Spinal cord (tissue), 9 donors: ENCODE measurements at regions not wholly inside any gene's neighbourhood (a gene's known extent, or its start where the extent isn't known, plus 50 kb on each side); places are given as distances from the start of the nearest gene placed in this dataset.

Experiments
- DNase-seq, 6 donors: peaks; one replicate each; pipeline versions ENCODE4 v3.0.0 to v3.0.0-alpha.2; 2013 to 2015; ENCODE audit warnings: low spot score in 6 of 6, low read depth in 4 of 6
- H3K27ac ChIP-seq: one replicate; pipeline ENCODE4 v1.5.1; 2013; ENCODE audit warnings: low read depth, low read length, control low read depth
- H3K27me3 ChIP-seq: one replicate; pipeline ENCODE4 v1.6.1; 2013; ENCODE audit warnings: low read length; ENCODE audit not compliant: control insufficient read depth, insufficient read depth
- H3K36me3 ChIP-seq: one replicate; pipeline ENCODE4 v1.6.1; 2013; ENCODE audit warnings: low read length; ENCODE audit not compliant: control insufficient read depth, insufficient read depth
- H3K4me1 ChIP-seq: one replicate; pipeline ENCODE4 v1.6.1; 2013; ENCODE audit warnings: low read length; ENCODE audit not compliant: control insufficient read depth, insufficient read depth
- H3K4me3 ChIP-seq: one replicate; pipeline ENCODE4 v1.5.1; 2013; ENCODE audit warnings: low read depth, low read length, control low read depth
- H3K9me3 ChIP-seq: one replicate; pipeline ENCODE4 v1.6.1; 2013; ENCODE audit warnings: low read length; ENCODE audit not compliant: control insufficient read depth, insufficient read depth
- WGBS: methylation state at CpG from one replicate; pipeline ENCODE4 v1.1.5; 2013; ENCODE audit warnings: missing lambda C conversion rate; ENCODE audit not compliant: insufficient coverage; 5-methylcytosine and 5-hydroxymethylcytosine counted together
- donor health status: healthy.

DNA sequence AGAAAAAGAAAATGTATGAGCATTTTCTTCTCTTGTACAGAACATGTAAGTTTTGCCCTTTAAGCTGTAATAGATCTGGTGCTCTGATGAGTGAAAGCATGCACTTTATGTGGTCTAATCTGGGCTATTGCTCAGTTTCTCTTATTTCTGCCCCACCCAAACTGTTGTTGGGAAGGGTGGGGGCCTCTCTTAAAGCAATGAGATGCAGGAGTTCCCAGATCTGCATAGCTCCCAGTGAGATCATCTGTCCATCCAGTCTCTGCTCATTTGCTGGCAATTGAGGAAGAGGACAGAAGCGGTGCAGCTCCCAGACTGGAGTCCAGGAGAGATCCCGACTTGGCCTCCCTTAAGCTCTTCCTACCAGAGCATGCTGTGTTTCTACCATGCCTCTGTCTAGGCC, 114.9 kb upstream of the SORCS3 start:
- DNase-seq, result no peak
- H3K4me1 ChIP-seq, result peaks cover 15% of the 10 kb centered on the region
- H3K36me3 ChIP-seq, result no peaks in the 10 kb centered on the region
- H3K27ac ChIP-seq, result no peak overlapping the region
- no peaks in the 10 kb centered on the region for H3K9me3 ChIP-seq
- H3K27me3 ChIP-seq, result no peaks in the 10 kb centered on the region
- 94% methylated on average over 2 of the region's 2 CpGs for WGBS
- no peak overlapping the region for H3K4me3 ChIP-seq

DNA sequence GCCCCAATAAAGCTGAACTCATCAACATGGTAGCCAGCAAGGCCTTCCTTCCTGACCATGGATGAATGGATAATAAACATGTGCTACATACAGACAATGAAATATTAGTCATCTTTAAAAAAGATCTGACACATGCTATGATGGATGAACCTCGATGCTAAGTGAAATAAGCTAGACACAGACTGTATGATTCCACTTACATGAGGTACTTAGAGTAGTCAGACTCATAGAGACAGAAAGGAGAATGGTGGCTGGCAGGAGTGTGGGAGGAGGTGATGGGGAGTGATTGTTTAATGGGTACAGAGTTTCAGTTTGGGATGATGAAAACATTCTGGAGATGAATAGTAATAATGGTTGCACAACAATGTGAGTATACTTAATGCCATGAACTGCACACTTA, 114.1 kb upstream of the SORCS3 start:
- Histone ChIP-seq H3K27me3 (no peaks in the 10 kb centered on the region), H3K36me3 (no peaks in the 10 kb centered on the region), H3K9me3 (no peaks in the 10 kb centered on the region), H3K27ac (no peak overlapping the region), H3K4me1 (peaks cover 7% of the 10 kb centered on the region), H3K4me3 (no peak overlapping the region)
- 83% methylated on average over 1 of the region's 1 CpG for WGBS
- DNase-seq, result no peak

DNA sequence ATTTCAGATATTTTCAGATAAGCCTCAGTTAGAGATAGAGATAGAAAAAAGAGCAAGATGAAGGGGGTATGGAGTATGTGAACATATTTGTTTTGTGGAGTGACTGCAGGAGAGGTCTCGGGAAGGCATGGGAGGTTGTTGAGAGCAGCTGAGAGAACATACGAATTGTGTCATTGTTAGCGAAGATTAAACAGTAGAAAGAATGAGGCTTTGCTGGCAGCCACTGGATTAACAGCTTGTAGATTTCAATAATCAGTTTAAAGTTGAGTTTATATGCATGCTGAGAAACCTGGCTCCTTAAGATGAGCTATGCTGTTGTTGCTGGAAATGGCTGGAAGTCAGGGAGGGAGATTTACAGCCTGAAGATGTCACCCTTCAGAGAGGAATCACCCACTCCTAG, 100.9 kb upstream of the SORCS3 start:
- no peak overlapping the region for H3K4me3 ChIP-seq
- H3K9me3 ChIP-seq, result no peaks in the 10 kb centered on the region
- H3K4me1 ChIP-seq, result peaks cover 3% of the 10 kb centered on the region
- H3K27ac ChIP-seq, result no peak overlapping the region
- WGBS, result 79% methylated on average over 3 of the region's 3 CpGs
- H3K36me3 ChIP-seq, result no peaks in the 10 kb centered on the region
- DNase-seq, result peak in 2 of 6 donors; percentile 14 to 80
- H3K27me3 ChIP-seq, result no peaks in the 10 kb centered on the region

DNA sequence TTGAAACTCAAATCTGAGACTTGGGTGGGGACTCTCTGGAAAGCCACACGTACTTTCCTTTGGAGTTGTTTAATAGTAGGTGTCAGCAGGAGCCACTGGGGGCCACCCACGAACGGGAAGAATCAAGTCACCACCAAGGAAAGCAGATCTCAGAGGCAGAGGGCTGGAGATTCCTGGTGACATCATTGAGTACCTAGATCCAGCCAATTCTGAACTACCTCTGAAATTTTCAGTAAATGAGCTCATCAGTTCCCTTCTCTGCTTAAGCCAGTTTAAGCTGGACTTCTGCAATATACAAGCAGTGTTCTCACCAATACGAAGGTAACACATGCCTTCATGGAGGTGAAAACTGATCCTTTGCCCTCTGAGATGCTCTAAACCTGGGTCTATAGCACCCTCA, 99.3 kb upstream of the SORCS3 start:
- 82% methylated on average over 3 of the region's 4 CpGs for WGBS
- H3K36me3 ChIP-seq, result no peaks in the 10 kb centered on the region

DNA sequence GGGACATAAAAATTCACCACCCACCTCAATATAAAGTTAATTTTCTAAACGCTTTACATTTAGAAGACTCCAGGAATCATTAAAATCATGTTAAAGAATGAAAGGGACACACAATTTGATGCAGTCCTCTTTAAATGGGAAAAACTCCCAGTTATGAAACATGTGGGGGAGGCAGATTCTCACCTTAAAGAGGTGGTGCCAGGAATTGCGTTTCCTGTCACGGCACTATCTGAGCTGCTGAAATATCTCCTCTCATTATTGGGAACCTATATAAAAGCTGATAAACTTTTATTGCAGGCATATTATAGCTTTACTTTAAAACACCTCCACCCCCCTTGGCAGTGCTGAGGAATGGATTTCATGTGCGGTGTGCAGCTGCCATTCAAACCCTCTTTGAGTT, 94.8 kb upstream of the SORCS3 start:
- H3K27me3 ChIP-seq, result no peaks in the 10 kb centered on the region
- no peak overlapping the region for H3K27ac ChIP-seq
- WGBS, result no CpG with 5 or more reads among the region's 4 CpGs
- no peaks in the 10 kb centered on the region for H3K36me3 ChIP-seq
- no peaks in the 10 kb centered on the region for H3K9me3 ChIP-seq
- no peak for DNase-seq
- peaks cover 3% of the 10 kb centered on the region for H3K4me1 ChIP-seq
- H3K4me3 ChIP-seq, result no peak overlapping the region

More for the DNA sequence above, 99.3 kb upstream of the SORCS3 start:
- H3K27me3 ChIP-seq, result no peaks in the 10 kb centered on the region
- no peaks in the 10 kb centered on the region for H3K9me3 ChIP-seq
- no peak overlapping the region for H3K27ac ChIP-seq
- no peak for DNase-seq
- no peak overlapping the region for H3K4me3 ChIP-seq
- H3K4me1 ChIP-seq, result peaks cover 3% of the 10 kb centered on the region

DNA sequence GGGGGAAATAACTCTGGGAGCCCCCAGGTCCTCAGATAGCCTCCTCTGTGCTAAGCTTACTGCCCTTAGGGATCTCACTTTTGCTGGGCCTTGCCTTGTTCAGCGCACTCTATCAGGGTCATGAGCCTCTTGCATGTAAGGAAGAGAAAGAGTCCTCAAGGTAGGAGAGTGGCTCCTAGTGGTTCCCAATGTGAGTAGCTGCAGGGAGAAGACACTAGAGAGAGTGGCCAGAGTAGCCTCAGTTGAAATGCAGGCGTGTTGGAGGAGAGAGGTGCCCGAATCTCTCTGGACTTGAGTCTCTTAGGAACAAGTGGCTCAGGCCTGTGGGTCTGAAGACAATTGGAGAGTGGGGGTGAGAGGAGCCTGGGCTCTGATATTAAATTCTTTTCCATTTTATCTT, 94.3 kb upstream of the SORCS3 start:
- DNase-seq, result no peak
- Histone ChIP-seq H3K27ac (no peak overlapping the region), H3K36me3 (no peaks in the 10 kb centered on the region), H3K4me3 (no peak overlapping the region), H3K9me3 (no peaks in the 10 kb centered on the region), H3K27me3 (no peaks in the 10 kb centered on the region), H3K4me1 (peaks cover 3% of the 10 kb centered on the region)
- WGBS, result 84% methylated on average over 3 of the region's 3 CpGs

DNA sequence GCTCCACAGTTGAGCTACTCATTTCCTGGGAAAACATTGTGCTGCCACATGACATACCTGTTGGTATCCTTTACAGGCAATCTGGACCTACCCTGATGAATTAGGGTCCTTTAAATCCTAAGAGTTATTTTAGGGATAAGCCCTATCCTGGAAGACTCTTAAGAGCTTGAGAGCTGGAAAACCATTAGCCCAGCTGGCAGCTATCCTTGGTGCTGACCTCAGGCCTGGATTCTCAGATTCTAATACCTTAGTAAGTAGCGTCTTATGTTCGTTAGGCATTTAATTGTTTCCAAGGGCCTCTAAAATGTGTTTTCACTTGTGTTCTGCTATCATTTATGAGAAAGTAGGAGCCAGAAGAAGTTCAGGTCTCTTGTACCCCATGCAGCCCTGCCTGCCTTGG, 93.0 kb upstream of the SORCS3 start:
- peak in 1 of 6 donors; percentile 20 for DNase-seq
- WGBS, result 65% methylated on average over 2 of the region's 2 CpGs
- Histone ChIP-seq H3K4me1 (no peaks in the 10 kb centered on the region), H3K36me3 (no peaks in the 10 kb centered on the region), H3K27ac (no peak overlapping the region), H3K4me3 (no peak overlapping the region), H3K9me3 (no peaks in the 10 kb centered on the region), H3K27me3 (no peaks in the 10 kb centered on the region)

DNA sequence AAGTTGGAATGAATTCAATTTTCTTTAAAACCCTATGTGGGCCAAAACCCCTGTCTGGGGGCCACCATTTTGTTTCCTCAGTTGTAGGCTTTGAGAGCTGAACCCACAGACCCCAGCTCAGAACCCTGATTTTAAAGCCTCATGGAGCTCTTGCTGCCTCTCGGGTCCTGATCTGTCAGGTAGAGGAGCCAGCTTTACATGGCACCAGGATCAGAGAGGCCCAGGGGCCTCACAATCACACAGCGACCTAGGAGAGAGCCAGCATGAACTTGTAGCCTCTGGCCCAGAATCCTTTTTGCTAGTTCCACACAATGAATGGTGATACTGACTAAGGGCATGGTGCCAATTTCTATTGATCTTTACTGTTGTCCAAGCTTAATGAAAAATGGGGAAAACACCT, 84.3 kb upstream of the SORCS3 start:
- H3K27me3 ChIP-seq, result no peaks in the 10 kb centered on the region
- no peak overlapping the region for H3K4me3 ChIP-seq
- no peaks in the 10 kb centered on the region for H3K36me3 ChIP-seq
- 92% methylated on average over 1 of the region's 2 CpGs for WGBS
- H3K4me1 ChIP-seq, result no peaks in the 10 kb centered on the region
- H3K9me3 ChIP-seq, result no peaks in the 10 kb centered on the region
- no peak for DNase-seq
- no peak overlapping the region for H3K27ac ChIP-seq

DNA sequence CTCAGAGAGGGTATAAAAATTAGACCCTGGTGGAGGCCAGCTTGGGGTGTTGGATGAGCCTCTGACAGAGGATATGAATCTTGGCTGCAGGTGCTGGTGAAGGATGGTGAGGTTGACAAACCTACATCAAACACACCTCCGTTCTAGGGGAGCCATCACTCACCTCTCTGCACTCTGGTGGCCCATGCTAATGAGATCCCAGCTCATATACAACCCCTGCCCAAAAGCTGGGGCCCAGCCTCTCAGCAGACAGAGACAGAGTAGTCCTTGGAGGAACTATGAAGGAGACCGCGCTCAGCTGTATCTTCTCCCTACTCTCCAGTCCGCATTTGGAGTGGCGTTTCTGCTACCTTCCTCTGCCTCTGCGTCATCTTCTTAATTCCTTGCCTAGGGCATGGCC, 83.1 kb upstream of the SORCS3 start:
- Histone ChIP-seq H3K9me3 (no peaks in the 10 kb centered on the region), H3K36me3 (no peaks in the 10 kb centered on the region), H3K27me3 (no peaks in the 10 kb centered on the region), H3K27ac (no peak overlapping the region), H3K4me1 (no peaks in the 10 kb centered on the region), H3K4me3 (no peak overlapping the region)
- DNase-seq, result no peak
- WGBS, result 80% methylated on average over 1 of the region's 6 CpGs

DNA sequence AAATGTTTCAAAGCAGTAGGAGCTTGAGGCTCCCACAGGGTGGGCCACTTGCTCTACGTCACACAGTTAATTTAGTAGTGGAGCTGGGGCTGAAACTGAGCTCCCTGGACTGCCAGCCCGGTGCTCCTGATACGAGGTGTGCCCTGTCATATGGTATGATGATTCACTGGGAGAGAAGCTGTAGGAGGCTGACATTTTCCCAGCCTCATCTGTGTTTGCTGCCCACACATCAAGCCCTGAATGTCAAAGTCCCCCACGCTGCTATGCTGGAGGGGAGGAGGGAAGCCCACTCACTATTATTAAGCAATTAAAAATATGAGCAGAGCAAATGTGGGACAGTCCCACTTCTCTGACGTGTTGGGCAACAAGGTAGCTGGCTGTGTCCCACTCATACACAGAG, 81.2 kb upstream of the SORCS3 start:
- Histone ChIP-seq H3K9me3 (no peaks in the 10 kb centered on the region), H3K36me3 (no peaks in the 10 kb centered on the region), H3K4me3 (no peak overlapping the region), H3K4me1 (no peaks in the 10 kb centered on the region), H3K27me3 (no peaks in the 10 kb centered on the region), H3K27ac (no peak overlapping the region)
- 86% methylated on average over 1 of the region's 5 CpGs for WGBS
- DNase-seq, result no peak
